NK-92 (cell line): ENCODE measurements at regions not wholly inside any gene's neighbourhood (a gene's known extent, or its start where the extent isn't known, plus 50 kb on each side); places are given as distances from the start of the nearest gene placed in this dataset.

Experiments
- DNase-seq: peaks from one replicate; lab custom pipeline; 2025; ENCODE audit not compliant: unreplicated experiment; lab: John Stamatoyannopoulos, UW

- no peak for DNase-seq
These were observed 130.2 kb upstream of the SYNDIG1 start for GRCh38 chr20:24339210-24339641.

DNA sequence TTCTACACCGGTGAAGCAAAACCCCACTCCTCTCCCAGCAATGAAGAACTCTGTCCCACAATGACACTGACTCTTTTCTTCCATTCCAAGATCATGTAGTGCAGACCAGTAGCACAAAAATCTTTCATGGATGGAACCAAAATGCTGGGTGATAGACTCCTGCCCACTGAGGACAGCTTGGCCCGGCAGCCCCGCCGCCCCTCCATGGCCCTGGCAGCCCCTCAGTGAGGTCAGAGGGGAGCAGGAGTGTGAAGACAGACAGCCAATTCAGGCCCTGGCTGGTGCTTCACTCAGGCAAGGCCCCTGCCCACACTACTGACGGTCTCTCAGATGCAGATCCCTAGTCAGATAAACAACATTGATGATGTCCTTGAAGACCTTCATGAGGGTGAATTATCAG lies 131.9 kb upstream of the SYNDIG1 start:
- no peak for DNase-seq

GRCh38 chr20:24337069-24337468 lies 132.4 kb upstream of the SYNDIG1 start:
- no peak for DNase-seq

DNA sequence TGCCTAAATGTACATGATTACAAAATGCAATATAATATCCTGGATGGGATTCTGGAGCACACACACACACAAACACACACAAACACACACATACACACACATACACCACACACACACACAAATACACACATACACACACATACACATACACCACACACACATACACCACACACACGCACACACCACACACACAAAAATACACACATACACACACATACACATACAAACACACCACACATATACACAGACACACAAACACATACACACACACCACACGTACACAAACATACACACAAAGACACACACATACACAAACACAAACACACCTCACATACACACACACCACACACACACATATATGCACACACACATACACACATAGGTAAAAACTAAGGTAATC lies 134.6 kb upstream of the SYNDIG1 start:
- no peak for DNase-seq

DNA sequence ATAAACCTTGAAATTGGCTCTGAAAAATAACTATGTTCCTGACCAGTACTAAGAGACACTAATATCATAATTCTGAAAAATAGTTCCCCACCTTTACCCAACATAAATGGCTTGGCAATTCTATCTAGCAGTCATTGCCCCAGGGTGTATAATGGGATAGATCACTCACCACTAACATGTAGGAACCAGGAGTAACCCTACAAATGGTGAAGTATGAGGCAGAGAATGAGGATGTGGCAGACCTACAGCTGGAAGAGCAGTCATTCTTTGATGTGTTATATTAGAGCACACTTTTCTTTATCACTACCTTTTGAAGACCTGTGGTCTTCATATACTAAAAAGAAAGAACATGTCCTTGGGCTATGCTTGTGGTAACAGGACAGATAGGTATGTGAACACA lies 136.5 kb upstream of the SYNDIG1 start:
- no peak for DNase-seq

DNA sequence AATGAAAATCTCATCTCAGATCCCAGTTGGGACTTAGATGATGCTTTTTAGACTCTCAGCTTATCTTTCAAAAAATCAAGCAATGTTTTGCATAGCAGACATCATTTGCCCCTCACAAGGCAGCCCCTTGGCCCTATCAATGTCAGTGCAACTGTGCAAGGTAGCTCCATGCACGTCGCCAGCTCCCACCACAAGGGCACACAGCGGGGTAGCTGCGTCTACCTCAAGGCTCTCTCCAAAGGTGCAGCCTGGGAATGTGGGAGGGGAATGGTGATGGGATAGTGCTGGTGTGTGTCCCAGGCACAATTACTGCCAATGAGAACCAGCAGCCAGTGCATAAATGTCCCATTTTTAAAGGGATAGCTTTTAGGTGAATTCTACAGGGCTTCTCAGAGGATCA lies 137.5 kb upstream of the SYNDIG1 start:
- no peak for DNase-seq

GRCh38 chr20:24328901-24329300 lies 140.5 kb upstream of the SYNDIG1 start:
- DNase-seq: no peak

DNA sequence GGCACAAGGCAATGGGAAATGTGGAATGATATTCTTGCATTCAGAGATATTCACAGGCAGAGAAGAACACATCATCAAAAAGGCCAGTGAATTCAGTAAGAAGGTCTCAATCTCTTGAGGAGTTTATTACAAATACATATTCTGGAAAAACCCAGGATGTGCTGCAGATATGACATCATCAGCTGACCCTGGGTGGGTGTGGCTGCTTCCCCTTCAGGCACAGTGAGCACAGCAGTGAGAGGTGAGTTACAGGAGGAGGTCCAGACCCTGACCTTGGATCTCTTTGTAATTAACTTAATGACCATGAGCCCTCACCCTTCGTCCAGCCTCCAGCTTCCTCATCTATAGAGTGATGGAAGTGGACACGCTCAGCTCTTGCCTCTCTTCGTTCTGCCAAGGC lies 147.5 kb upstream of the SYNDIG1 start:
- no peak for DNase-seq

- no peak for DNase-seq
These were observed 150.7 kb upstream of the SYNDIG1 start for GRCh38 chr20:24318569-24319352.

DNA sequence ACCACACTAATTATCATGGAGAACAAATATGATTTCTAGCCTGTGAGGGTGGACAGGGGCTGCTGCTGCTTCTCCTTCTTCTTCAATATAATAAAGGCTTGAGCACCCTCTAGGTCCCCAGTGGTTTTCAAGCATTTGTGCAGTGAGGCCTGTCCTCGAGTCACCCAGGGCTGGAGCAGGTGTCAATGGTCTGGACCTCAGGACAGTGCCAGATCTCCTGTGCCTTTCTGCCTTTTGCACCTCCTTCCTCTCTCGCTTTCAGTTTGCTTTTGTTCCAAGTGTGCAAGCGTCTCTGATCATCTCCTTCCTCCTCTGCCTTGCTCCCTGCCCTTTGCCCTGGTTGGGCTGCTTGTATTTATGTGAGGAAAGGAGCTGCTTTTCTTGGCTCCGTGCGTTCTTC lies 152.2 kb upstream of the SYNDIG1 start:
- DNase-seq: no peak

DNA sequence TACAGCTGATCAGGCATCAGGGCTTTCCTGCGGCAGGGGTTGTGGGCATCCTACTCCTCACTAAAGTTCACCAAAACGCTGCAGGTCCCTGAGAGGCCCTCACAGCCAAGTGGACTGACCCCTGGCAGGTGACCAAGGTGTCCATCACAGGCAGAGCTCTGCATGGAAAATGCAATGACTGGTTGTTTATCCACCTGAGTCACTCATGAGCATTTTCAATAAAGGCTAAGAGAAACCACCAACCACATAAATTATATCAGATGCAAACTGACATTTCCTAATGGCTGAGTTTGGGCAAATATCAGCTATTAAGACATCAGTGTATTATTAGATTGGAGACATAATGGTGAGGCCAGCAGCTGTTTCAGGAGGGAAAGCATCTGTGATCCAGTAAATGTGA lies 152.7 kb upstream of the SYNDIG1 start:
- DNase-seq: no peak

DNA sequence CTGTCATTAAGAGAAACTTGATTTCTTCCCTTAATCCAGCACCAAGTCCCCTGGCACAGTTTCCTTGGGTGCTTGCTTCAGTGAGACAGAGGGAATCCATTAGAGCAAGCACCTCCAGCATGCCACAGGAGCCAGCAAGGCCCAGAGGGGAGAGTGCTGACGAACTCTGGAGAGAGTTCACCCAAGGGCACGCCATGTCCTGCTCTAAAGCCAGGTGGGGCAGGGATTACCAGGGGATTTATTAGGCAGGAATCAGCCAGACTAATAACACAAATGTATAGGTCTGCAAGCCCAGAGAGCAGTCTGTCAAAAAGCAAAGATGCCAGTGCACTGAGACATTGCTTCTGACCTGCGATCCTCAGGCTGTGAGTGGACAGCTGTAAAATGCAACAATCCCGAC lies 155.4 kb upstream of the SYNDIG1 start:
- DNase-seq: no peak

GRCh38 chr20:24309596-24309995 lies 159.8 kb upstream of the SYNDIG1 start:
- no peak for DNase-seq

- DNase-seq: no peak
These were observed 164.1 kb upstream of the SYNDIG1 start for GRCh38 chr20:24305371-24305770.

DNA sequence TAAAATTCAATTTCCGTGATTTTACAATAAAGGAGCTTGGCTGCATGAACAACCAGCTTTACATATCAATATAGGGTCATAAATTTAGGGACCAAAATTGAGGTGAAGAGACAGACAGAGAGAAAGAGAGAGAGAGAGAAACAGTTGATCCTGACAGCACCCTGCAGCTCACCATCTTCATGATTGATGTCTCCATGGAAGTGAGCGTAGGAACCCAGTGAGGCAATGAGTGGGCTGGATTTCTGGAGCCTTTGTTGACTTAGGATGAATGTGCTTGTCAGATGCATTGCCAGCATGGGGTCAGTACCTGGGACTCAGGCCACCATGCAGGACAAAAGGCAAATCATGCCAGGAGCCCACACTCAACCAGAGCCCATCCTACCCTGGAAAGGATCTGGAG lies 165.1 kb upstream of the SYNDIG1 start:
- DNase-seq: no peak

- DNase-seq: no peak
These were observed 165.8 kb upstream of the SYNDIG1 start for GRCh38 chr20:24303393-24304170.

- DNase-seq: no peak
These were observed 171.4 kb upstream of the SYNDIG1 start for GRCh38 chr20:24297993-24298392.

DNA sequence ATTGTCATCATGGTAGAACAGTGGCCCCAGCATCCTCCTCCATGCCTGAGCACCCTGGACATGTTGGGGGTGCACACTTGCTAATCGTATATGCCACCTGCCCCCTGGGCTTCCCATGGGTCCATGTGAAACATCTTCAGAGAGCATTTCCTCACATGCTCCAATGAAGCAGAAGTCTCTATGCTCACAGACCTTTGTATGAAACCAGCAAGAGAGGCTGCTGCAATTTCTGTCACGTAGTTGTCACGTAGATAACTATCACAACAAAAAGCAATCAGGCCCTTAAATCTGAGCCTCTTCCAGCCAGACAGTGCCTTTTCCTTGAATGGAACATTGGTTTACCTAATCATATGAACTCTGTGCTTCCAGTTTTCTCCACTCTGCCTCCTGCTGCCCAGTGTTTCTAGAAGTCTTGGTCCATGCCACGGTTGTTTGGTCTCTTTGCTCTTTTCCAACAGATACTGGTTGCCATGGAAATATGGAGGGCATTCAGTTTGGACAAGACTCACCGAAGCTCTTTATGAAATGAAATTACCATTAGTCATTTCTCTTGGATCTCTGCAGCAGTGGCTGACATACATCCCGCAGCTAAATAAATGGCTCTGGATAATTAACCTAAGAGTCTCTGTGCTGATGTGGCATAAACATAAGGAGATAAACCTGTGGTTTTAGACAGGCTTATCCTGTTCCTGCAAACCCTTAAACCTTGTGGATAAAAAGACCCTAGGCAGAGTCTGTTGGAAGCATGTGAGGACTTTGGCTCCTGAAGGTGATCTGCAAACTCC lies 172.8 kb upstream of the SYNDIG1 start:
- no peak for DNase-seq

DNA sequence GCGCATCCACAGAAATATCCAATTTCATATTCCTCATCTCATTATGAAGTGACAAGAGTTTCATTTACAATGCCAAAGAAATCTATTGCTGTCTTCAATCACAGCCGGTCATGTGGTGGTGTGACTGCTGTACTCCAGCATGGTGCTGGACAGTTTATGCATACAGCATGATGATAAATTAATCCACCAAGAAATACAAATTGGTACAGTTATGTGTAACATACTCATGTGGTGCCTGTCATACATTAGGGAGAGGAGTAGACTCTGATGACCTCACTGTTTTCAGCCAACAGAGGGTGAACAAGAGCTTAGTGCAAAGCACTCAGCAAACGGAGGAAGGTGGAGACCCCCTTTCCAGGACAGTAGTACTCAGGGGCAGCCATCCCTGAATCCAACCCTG lies 178.4 kb upstream of the SYNDIG1 start:
- no peak for DNase-seq

DNA sequence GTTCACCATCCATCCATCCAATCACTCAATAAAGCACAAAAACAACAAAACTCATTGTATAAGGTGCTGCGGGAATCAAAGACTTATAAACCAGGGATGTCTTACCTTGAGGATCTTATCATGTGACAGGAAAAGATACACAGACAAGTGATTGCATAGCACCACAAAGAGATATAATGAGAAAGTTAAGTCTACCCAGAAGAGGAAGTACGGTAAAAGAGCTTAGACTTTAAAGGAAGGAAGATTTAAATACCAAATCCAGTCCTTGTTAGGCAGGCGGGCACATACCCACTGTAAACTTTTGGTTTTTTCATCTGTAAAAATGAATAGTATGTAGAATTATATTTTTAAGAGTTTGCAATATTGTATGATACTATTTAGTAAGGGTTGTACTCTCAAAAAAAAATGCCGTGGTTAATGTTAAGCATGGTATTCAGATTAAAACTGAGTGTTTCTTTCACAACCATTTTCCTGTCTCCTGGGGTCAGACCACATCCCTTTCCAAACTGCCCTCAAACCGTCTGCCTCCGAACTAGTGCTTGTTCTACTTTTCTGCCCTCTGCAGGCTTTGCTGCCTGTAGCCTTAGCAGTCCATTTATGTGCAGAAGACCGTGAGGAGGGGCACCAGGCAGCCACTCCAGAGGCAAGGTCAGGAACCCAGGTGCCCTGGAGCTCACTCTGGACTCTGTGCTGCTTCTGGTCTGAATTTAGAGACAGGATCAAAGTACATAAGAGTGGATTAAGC lies 179.5 kb upstream of the SYNDIG1 start:
- no peak for DNase-seq

DNA sequence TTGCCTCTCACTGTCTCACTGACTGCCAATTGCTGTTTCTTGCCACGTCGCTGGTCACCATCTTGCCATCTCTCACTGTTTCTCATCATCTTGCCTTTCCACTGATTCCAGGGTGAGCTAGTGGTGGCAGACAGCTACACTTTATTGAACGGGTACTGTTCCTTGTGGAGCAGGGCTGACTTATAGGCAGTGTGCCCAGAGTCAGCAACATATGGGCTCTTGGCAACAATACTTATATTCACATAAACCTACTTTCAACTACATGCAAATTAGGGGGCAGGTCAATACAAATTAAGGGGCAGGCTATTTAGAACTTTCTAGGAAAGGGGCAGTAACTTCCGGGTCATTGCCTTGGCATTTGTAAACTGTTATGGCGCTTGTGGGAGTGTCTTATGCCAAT lies 186.2 kb upstream of the SYNDIG1 start:
- no peak for DNase-seq
